PC-3 (cell line): ENCODE measurements at regions not wholly inside any gene's neighbourhood (a gene's known extent, or its start where the extent isn't known, plus 50 kb on each side); places are given as distances from the start of the nearest gene placed in this dataset.

ENCODE experiments used
- EZH2 ChIP-seq: fragments of 300-600 bp; sonication (generic); IDR thresholded peaks from one replicate; pipeline ENCODE4 v1.6.1; 2017; ENCODE audit warnings: antibody characterized with exemption, mild to moderate bottlenecking, low read length; ENCODE audit not compliant: unreplicated experiment
- EZH2phosphoT487 ChIP-seq: fragments of 300-600 bp; sonication (generic); IDR thresholded peaks from 2 replicates; pipeline ENCODE4 v1.6.1; 2018; ENCODE audit warnings: mild to moderate bottlenecking, antibody characterized with exemption, low read length, borderline replicate concordance
- TF ChIP-seq, protein P1 (sequence below): fragments of 300-600 bp; sonication (generic); conservative IDR thresholded peaks from 2 replicates; pipeline ENCODE4 v1.5.1; 2017; ENCODE audit warnings: antibody characterized with exemption, low read depth, mild to moderate bottlenecking, low read length

DNA sequence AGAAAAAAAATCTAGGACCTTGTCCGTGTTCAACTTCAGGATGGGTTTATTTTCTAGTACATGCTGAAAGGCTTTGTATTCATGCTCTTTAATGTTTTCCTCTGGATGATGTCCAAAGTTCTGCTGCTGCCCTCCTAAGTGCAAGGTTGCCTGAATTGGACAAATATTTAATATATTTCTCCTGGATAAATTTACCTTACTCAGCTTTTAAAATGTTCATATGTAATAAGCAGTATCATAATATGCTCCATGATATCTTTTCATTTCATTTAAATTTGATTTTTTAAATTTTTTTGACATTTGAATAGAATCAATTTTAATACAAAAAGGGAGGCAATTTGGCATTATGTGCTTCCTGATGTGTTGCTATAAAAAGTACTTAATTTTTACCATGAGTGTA lies 95.9 kb upstream of the SLC25A13 start:
- TF ChIP-seq, protein P1, sequence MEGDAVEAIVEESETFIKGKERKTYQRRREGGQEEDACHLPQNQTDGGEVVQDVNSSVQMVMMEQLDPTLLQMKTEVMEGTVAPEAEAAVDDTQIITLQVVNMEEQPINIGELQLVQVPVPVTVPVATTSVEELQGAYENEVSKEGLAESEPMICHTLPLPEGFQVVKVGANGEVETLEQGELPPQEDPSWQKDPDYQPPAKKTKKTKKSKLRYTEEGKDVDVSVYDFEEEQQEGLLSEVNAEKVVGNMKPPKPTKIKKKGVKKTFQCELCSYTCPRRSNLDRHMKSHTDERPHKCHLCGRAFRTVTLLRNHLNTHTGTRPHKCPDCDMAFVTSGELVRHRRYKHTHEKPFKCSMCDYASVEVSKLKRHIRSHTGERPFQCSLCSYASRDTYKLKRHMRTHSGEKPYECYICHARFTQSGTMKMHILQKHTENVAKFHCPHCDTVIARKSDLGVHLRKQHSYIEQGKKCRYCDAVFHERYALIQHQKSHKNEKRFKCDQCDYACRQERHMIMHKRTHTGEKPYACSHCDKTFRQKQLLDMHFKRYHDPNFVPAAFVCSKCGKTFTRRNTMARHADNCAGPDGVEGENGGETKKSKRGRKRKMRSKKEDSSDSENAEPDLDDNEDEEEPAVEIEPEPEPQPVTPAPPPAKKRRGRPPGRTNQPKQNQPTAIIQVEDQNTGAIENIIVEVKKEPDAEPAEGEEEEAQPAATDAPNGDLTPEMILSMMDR: no peak
- TF ChIP-seq EZH2: no peak
- no peak for TF ChIP-seq EZH2phosphoT487
